GM12878 (cell line): ENCODE measurements at regions not wholly inside any gene's neighbourhood (a gene's known extent, or its start where the extent isn't known, plus 50 kb on each side); places are given as distances from the start of the nearest gene placed in this dataset.

Source experiments
- ATAC-seq: fragments of 200-7000 bp; cut with Tn5 transposase; 3 replicates; pipeline ENCODE4 v1.9.1; 2020; ENCODE audit warnings: mild to moderate bottlenecking, moderate library complexity
- BruUV-seq: library from RNA; stranded (reverse); fragments of 400-500 nt; replicated peaks from 2 replicates; lab custom pipeline; 2021; lab: Mats Ljungman, UMichigan
- CTCF ChIA-PET: fragments of 300-600 bp; sonication (Branson Sonifier 250); formaldehyde crosslinking; extraction: SDS; loops from one replicate; lab custom pipeline; 2021; ENCODE audit warnings: inconsistent platforms; lab: Yijun Ruan, JAX
- POLR2A ChIA-PET: fragments of 350-600 bp; formaldehyde crosslinking; extraction: SDS; loops from one replicate; lab custom pipeline; 2021; ENCODE audit warnings: inconsistent platforms; lab: Charles Lee
- RAD21 ChIA-PET: fragments of 300-600 bp; sonication (Branson Sonifier 250); formaldehyde crosslinking; loops from one replicate; lab custom pipeline; 2023; ENCODE audit warnings: antibody characterized with exemption; ENCODE audit not compliant: unreplicated experiment; lab: Charles Lee
- SMC1A ChIA-PET: fragments of 300-600 bp; sonication (Branson Sonifier 250); formaldehyde crosslinking; loops from one replicate; lab custom pipeline; 2023; ENCODE audit not compliant: unreplicated experiment, uncharacterized antibody; lab: Charles Lee
- DNase-seq: peaks from one replicate; pipeline ENCODE4 v3.0.0-alpha.2; 2011; ENCODE audit warnings: low read depth, low spot score
- FAIRE-seq: peaks from 3 replicates; lab custom pipeline; 2011; peaks lifted over from hg19 to GRCh38; lab: Jason Lieb, UNC
- H2AFZ ChIP-seq: 2 replicates; pipeline ENCODE4 v1.6.0; 2011; ENCODE audit warnings: low read depth, low read length, control low read depth; ENCODE audit not compliant: control insufficient read depth
- H3K27ac ChIP-seq: 2 replicates; pipeline ENCODE4 v1.5.1; 2011; ENCODE audit warnings: control low read depth; ENCODE audit not compliant: control insufficient read depth, insufficient read depth
- H3K27me3 ChIP-seq, 2 experiments: replicated peaks in 1 of 2; 2 replicates each; pipeline versions ENCODE4 v1.6.0 to v1.6.1; 2011; ENCODE audit warnings: low read length in 1 of 2; ENCODE audit not compliant: control insufficient read depth in 2 of 2, insufficient read depth in 2 of 2
- H3K36me3 ChIP-seq, 2 experiments: 2 replicates each; pipeline ENCODE4 v1.5.1; 2011; ENCODE audit warnings: low read length in 1 of 2; ENCODE audit not compliant: control insufficient read depth in 2 of 2, insufficient read depth in 2 of 2
- H3K4me1 ChIP-seq: 2 replicates; pipeline ENCODE4 v1.6.1; 2011; ENCODE audit warnings: mild to moderate bottlenecking, low read length, moderate library complexity, mixed read lengths; ENCODE audit not compliant: control insufficient read depth, insufficient read depth
- H3K4me2 ChIP-seq: 2 replicates; pipeline ENCODE4 v1.6.0; 2011; ENCODE audit warnings: control low read depth; ENCODE audit not compliant: control insufficient read depth, insufficient read depth
- H3K4me3 ChIP-seq: fragments of 200-600 bp; sonication (generic); 2 replicates; pipeline ENCODE4 v1.5.1; 2016
- H3K79me2 ChIP-seq: 2 replicates; pipeline ENCODE4 v1.6.0; 2011; ENCODE audit warnings: low read length; ENCODE audit not compliant: control insufficient read depth, insufficient read depth
- H3K9ac ChIP-seq: 2 replicates; pipeline ENCODE4 v1.8.0; 2011; ENCODE audit warnings: low read length, control low read depth, mixed read lengths; ENCODE audit not compliant: control insufficient read depth, insufficient read depth
- H3K9me3 ChIP-seq: replicated peaks from 3 replicates; pipeline ENCODE4 v1.5.1; 2011; ENCODE audit warnings: mild to moderate bottlenecking, low read length; ENCODE audit not compliant: control insufficient read depth, insufficient read depth
- H4K20me1 ChIP-seq: 2 replicates; pipeline ENCODE4 v1.6.0; 2011; ENCODE audit not compliant: control insufficient read depth, insufficient read depth
- BMI1 ChIP-seq: fragments of 450-650 bp; IDR thresholded peaks from 2 replicates; pipeline ENCODE4 v1.6.1; 2016; ENCODE audit warnings: mild to moderate bottlenecking, moderate library complexity, borderline replicate concordance
- CBFB ChIP-seq: IDR thresholded peaks from 2 replicates; pipeline ENCODE4 v1.6.1; 2016; ENCODE audit warnings: antibody characterized with exemption, low read depth
- CREM ChIP-seq: IDR thresholded peaks from 2 replicates; pipeline ENCODE4 v1.6.1; 2014; ENCODE audit warnings: antibody characterized with exemption, low read depth
- HDAC6 ChIP-seq: fragments of 200-600 bp; sonication (generic); IDR thresholded peaks from one replicate; pipeline ENCODE4 v1.8.0; 2017; ENCODE audit warnings: antibody characterized with exemption; ENCODE audit not compliant: unreplicated experiment
- HSF1 ChIP-seq: fragments of 150-350 bp; IDR thresholded peaks from 2 replicates; pipeline ENCODE4 v1.6.1; 2014; ENCODE audit warnings: mild to moderate bottlenecking, low read depth, low read length
- IKZF1 ChIP-seq: fragments of 450-650 bp; conservative IDR thresholded peaks from 2 replicates; pipeline ENCODE4 v1.6.1; 2017; ENCODE audit warnings: antibody characterized with exemption, mild to moderate bottlenecking
- MXI1 ChIP-seq: fragments of 150-350 bp; IDR thresholded peaks from 2 replicates; pipeline ENCODE4 v1.6.1; 2011; ENCODE audit warnings: low read depth, mild to moderate bottlenecking, inconsistent platforms, low read length, improper control_type of control experiment
- RFX5 ChIP-seq: IDR thresholded peaks from 2 replicates; pipeline ENCODE4 v1.6.1; 2011; ENCODE audit warnings: low read depth, low read length, improper control_type of control experiment
- SIN3A ChIP-seq: IDR thresholded peaks from 2 replicates; pipeline ENCODE4 v1.6.1; 2012; ENCODE audit warnings: low read depth, low read length, improper control_type of control experiment
- STAT3 ChIP-seq: IDR thresholded peaks from 2 replicates; pipeline ENCODE4 v1.6.1; 2011; ENCODE audit warnings: low read depth, low read length, improper control_type of control experiment
- ZBTB33 ChIP-seq: fragments of 450-650 bp; IDR thresholded peaks from 2 replicates; pipeline ENCODE4 v1.6.1; 2017; ENCODE audit warnings: mild to moderate bottlenecking
- ZNF622 ChIP-seq: fragments of 450-650 bp; IDR thresholded peaks from 2 replicates; pipeline ENCODE4 v1.6.1; 2017; ENCODE audit warnings: mild to moderate bottlenecking, inconsistent platforms
- ZSCAN29 ChIP-seq: fragments of 450-650 bp; IDR thresholded peaks from 2 replicates; pipeline ENCODE4 v1.6.1; 2017; ENCODE audit warnings: mild to moderate bottlenecking, moderate library complexity
- WGBS: methylation state at CpG from one replicate; pipeline ENCODE4 v1.1.6; 2016; ENCODE audit warnings: low lambda C conversion rate; ENCODE audit not compliant: insufficient replicate concordance, insufficient coverage; ENCODE audit errors: missing lambda C conversion rate; 5-methylcytosine and 5-hydroxymethylcytosine counted together
- in situ Hi-C: fragments of 300-500 bp; cut with MboI; formaldehyde crosslinking; loops from 9 replicates; pipeline ENCODE4 v1.14.3; 2018; ENCODE audit warnings: mixed read lengths
- intact Hi-C: fragments of 100-400 bp; cut with micrococcal nuclease; formaldehyde crosslinking; loops from one replicate; pipeline ENCODE4 v1.14.2; 2022; ENCODE audit not compliant: unreplicated experiment

- TF ChIP-seq ZSCAN29: no peak
- no peak for TF ChIP-seq RFX5
- TF ChIP-seq BMI1: no peak
- no peak for TF ChIP-seq ZNF622
- TF ChIP-seq STAT3: no peak
- no peak for TF ChIP-seq SIN3A
- TF ChIP-seq ZBTB33: no peak
- TF ChIP-seq HDAC6: no peak
Measured at GRCh38 chr18:980586-980985, 75.9 kb downstream of the ADCYAP1 start (continued).

- ChIA-PET CTCF (interaction anchor here (1.7 kb wide), 1 partner anchor 23 kb away, joined by 8 read pairs; no protein-coding TSS in a partner anchor), POLR2A (interaction anchor here (0.5 kb wide), 1 partner anchor 137 kb away, joined by 3 read pairs; no protein-coding TSS in a partner anchor), SMC1A (no interaction called here), RAD21 (no interaction called here)
- H3K27ac ChIP-seq: no peak overlapping the region
- 29% methylated on average over 4 of the region's 4 CpGs for WGBS
- no peaks in the 10 kb centered on the region for H4K20me1 ChIP-seq
- TF ChIP-seq CREM (no peak), CBFB (no peak), IKZF1 (no peak), HSF1 (no peak), MXI1 (no peak)
- no peak overlapping the region for H2AFZ ChIP-seq
- no peaks in the 10 kb centered on the region for H3K9me3 ChIP-seq
- H3K27me3 ChIP-seq: no peaks in the 10 kb centered on the region
- FAIRE-seq: no peak
- H3K4me1 ChIP-seq: no peaks in the 10 kb centered on the region
- no peak for DNase-seq
- BruUV-seq: no TSS peak
- ATAC-seq: no peak
- intact Hi-C loops (no loop called here), in situ Hi-C loops (no loop called here)
- H3K79me2 ChIP-seq: no peaks in the 10 kb centered on the region
- no peak overlapping the region for H3K4me3 ChIP-seq
- H3K4me2 ChIP-seq: no peak overlapping the region
- H3K9ac ChIP-seq: no peak overlapping the region
- no peaks in the 10 kb centered on the region for H3K36me3 ChIP-seq
Measured at GRCh38 chr18:984004-984403, 79.3 kb downstream of the ADCYAP1 start.
